Fibroblast of mammary gland (primary cell): ENCODE measurements at regions not wholly inside any gene's neighbourhood (a gene's known extent, or its start where the extent isn't known, plus 50 kb on each side); places are given as distances from the start of the nearest gene placed in this dataset.
"Not testable (repeated sequence)": the region's sequence is repeated elsewhere in the genome, so short reads cannot be mapped to it uniquely, and the experiment has no call there.

Experiments used
- DNase-seq: peaks from one replicate; pipeline ENCODE4 v3.0.0-alpha.2; 2010; ENCODE audit warnings: low read depth
- H3K4me3 ChIP-seq: 2 replicates; pipeline ENCODE4 v1.5.1; 2011; ENCODE audit warnings: low read depth, mild to moderate bottlenecking, low read length, moderate library complexity; ENCODE audit not compliant: control insufficient read depth
- CTCF ChIP-seq: conservative IDR thresholded peaks from 2 replicates; pipeline ENCODE4 v1.5.1; 2011; ENCODE audit warnings: low read depth, low read length, inconsistent platforms; ENCODE audit not compliant: control insufficient read depth, insufficient read depth

- no peak for TF ChIP-seq CTCF
- DNase-seq: peak; percentile 87
- H3K4me3 ChIP-seq: no peak overlapping the region
Observed at GRCh38 chr1:116847688-116848531, 61.8 kb upstream of the PTGFRN start.

- no peak overlapping the region for H3K4me3 ChIP-seq
- no peak for TF ChIP-seq CTCF
- no peak for DNase-seq
Observed at GRCh38 chr1:116850436-116850835, 59.3 kb upstream of the PTGFRN start.

- DNase-seq, H3K4me3 ChIP-seq: not testable (repeated sequence)
Observed at GRCh38 chr1:116851189-116851588, 58.5 kb upstream of the PTGFRN start.

- TF ChIP-seq CTCF: no peak
- no peak overlapping the region for H3K4me3 ChIP-seq
- DNase-seq: no peak
Observed at GRCh38 chr1:116851846-116852245, 57.9 kb upstream of the PTGFRN start.

GRCh38 chr1:116852367-116852766 is 57.3 kb upstream of the PTGFRN start:
- DNase-seq: no peak
- TF ChIP-seq CTCF: no peak

GRCh38 chr1:116852910-116853309 is 56.8 kb upstream of the PTGFRN start:
- H3K4me3 ChIP-seq: no peak overlapping the region
- DNase-seq: peak; percentile 29
- no peak for TF ChIP-seq CTCF

More at GRCh38 chr1:116852367-116852766, 57.3 kb upstream of the PTGFRN start:
- no peak overlapping the region for H3K4me3 ChIP-seq

- no peak for TF ChIP-seq CTCF
Observed at GRCh38 chr1:116853680-116854402, 55.9 kb upstream of the PTGFRN start.

More at GRCh38 chr1:116853680-116854402, 55.9 kb upstream of the PTGFRN start:
- H3K4me3 ChIP-seq: no peak overlapping the region
- peak; percentile 90 for DNase-seq
